Central memory CD4-positive, alpha-beta T cell (primary cell): ENCODE measurements at regions not wholly inside any gene's neighbourhood (a gene's known extent, or its start where the extent isn't known, plus 50 kb on each side); places are given as distances from the start of the nearest gene placed in this dataset.
"Not testable (repeated sequence)": the region's sequence is repeated elsewhere in the genome, so short reads cannot be mapped to it uniquely, and the experiment has no call there.

Source experiments
- DNase-seq: peaks from one replicate; pipeline ENCODE4 v3.0.0; 2022

GRCh38 chr5:120153551-120153950 is 310.5 kb upstream of the PRR16 start:
- no peak for DNase-seq

DNA sequence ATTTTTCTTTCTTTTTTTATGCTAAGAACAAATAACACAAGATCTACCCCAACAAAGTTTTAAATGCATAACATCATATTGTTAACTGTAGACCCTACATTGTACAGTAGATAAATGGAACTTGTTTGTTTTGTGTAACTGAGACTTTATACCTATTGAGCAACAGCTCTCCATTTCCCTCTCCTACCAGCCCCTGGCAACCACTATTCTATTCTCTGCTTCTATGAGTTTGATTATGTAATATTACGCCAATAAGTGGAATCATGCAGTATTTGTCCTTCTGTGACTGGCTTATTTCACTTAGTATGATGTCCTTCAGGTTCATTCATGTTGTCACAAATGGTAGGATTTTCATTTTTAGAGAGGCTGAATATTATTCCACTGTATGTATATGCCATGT is 308.2 kb upstream of the PRR16 start:
- DNase-seq, result no peak

GRCh38 chr5:120158211-120158610 is 305.9 kb upstream of the PRR16 start:
- no peak for DNase-seq

- DNase-seq, result no peak
Observed at GRCh38 chr5:120159155-120159554, 304.9 kb upstream of the PRR16 start.

- DNase-seq, result no peak
Observed at GRCh38 chr5:120160124-120160895, 303.8 kb upstream of the PRR16 start.

GRCh38 chr5:120162321-120162720 is 301.8 kb upstream of the PRR16 start:
- no peak for DNase-seq

DNA sequence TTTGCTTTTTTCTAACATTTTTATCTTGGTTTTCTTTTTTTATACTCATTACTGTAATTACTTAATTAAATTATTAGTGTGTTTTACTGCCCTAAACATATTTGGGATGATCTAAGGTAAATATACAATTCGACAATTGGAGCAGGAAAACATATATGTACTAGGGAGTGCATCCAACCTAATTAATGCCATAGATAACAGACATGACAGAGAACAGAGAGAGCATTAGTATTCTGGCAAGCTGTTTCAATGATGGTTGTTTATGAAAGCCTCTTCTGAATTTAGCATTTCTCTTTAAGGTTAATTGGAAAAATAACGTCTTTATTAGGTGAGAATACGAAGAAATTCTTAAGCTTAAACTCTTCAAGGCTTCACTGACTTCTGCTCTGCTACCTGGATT is 300.1 kb upstream of the PRR16 start:
- DNase-seq, result no peak

- DNase-seq, result no peak
Observed at GRCh38 chr5:120164986-120165385, 299.1 kb upstream of the PRR16 start.

DNA sequence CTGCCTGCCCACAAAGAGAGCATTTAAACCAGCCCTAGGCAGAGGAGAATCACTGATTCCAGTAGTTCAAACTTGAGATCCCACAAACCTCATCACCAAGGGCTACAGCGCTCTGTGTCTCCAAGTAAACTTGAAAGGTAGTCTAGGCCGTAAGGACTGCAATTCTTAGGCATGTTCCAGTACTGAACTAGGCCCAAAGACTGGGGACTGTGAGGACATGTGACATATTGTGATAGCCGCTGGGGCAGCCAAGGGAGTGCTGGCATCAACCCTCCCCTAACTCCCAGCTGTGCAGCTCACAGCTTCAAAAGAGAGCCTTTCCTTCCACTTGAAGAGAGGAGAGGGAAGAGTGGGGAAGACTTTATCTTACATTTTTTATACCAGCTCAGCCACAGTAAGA is 291.0 kb upstream of the PRR16 start:
- DNase-seq, result no peak

- no peak for DNase-seq
Observed at GRCh38 chr5:120174089-120174488, 290.0 kb upstream of the PRR16 start.

DNA sequence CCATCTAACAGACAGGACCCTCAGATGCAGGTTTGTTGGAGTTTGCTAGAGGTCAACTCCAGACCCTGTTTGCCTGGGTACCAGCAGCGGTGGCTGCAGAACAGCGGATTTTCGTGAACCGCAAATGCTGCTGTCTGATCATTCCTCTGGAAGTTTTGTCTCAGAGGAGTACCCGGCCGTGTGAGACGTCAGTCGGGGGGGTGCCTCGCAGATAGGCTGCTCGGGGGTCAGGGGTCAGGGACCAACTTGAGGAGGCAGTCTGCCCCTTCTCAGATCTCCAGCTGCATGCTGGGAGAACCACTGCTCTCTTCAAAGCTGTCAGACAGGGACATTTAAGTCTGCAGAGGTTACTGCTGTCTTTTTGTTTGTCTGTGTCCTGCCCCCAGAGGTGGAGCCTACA is 282.9 kb upstream of the PRR16 start:
- not testable (repeated sequence) for DNase-seq

GRCh38 chr5:120194650-120195049 is 269.4 kb upstream of the PRR16 start:
- DNase-seq, result not testable (repeated sequence)

GRCh38 chr5:120199559-120199958 is 264.5 kb upstream of the PRR16 start:
- DNase-seq, result no peak

- no peak for DNase-seq
Observed at GRCh38 chr5:120207129-120207528, 257.0 kb upstream of the PRR16 start.

- DNase-seq, result no peak
Observed at GRCh38 chr5:120217001-120217400, 247.1 kb upstream of the PRR16 start.

- no peak for DNase-seq
Observed at GRCh38 chr5:120219988-120220387, 244.1 kb upstream of the PRR16 start.

GRCh38 chr5:120225524-120225923 is 238.6 kb upstream of the PRR16 start:
- no peak for DNase-seq

- DNase-seq, result no peak
Observed at GRCh38 chr5:120228262-120229031, 235.7 kb upstream of the PRR16 start.

- no peak for DNase-seq
Observed at GRCh38 chr5:120229036-120229435, 235.1 kb upstream of the PRR16 start.

DNA sequence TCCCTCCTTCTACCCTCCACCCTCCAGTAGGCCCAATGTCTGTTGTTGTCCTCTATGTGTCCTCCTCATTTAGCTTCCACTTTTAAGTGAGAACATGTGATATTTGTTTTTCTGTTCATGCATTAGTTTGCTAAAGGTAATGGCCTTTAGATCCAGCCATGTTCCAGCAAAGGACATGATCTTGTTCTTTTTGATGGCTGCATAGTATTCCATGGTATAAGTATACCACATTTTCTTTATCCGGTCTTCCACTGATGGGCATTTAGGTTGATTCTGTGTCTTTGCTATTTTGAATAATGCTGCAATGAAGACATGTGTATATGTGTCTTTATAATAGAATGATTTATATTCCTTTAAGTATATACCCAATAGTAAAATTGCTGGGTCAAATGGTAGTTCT is 232.5 kb upstream of the PRR16 start:
- no peak for DNase-seq

DNA sequence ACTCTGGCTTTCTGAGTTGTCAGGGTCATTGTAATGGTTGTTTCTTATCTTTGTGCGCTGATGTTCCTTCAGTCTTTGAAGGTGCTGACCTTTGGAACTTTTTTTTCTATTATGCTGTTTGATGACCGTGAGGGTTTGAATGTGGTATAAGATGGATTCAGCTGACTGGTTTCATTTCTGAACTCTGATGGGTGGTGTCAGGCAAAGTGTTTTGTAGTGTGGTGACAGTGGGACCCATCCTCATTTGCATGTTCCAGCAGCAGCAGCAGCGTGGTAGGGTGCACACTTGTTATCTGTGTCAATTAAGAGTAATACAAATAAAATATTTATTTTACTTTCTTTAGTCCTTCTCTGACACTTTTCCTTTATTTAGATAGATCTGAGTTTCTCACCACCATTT is 227.7 kb upstream of the PRR16 start:
- no peak for DNase-seq

DNA sequence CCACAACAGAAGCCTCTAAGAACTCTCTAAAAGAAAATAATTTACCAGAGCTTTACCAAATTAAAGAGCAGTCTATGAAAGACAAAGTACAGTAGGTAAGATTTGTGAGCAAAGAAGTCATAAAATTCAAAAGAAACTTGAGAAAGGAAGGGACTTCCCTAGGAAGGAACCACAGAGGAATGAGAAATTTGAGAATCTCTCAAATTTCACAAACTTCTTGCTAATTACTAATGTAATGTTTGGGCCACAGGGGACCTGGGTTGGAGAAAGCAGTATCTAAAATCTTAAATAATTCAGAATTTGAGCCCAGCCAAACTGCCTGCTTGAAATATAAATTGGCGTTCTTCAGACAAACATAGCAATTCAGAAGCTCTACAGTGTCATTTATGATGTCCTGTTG is 225.0 kb upstream of the PRR16 start:
- DNase-seq, result no peak

GRCh38 chr5:120240706-120241105 is 223.4 kb upstream of the PRR16 start:
- DNase-seq, result no peak

GRCh38 chr5:120241400-120241799 is 222.7 kb upstream of the PRR16 start:
- no peak for DNase-seq
